A549 (cell line): ENCODE measurements at regions not wholly inside any gene's neighbourhood (a gene's known extent, or its start where the extent isn't known, plus 50 kb on each side); places are given as distances from the start of the nearest gene placed in this dataset.

ENCODE experiments used
- ATAC-seq, 2 experiments: fragments of 200-7000 bp in 1 of 2; fragments of >200 bp in 1 of 2; cut with Nextera tagmentation in 1 of 2; cut with Tn5 transposase in 1 of 2; 3 replicates each; pipeline versions ENCODE4 v1.8.0 to v1.9.1; 2018 to 2020; ENCODE audit warnings: mild to moderate bottlenecking in 1 of 2, moderate library complexity in 1 of 2
- CTCF ChIA-PET: fragments of 300-600 bp; sonication (Branson Sonifier 250); formaldehyde crosslinking; extraction: SDS; loops from one replicate; lab custom pipeline; 2021; ENCODE audit warnings: antibody characterized with exemption, inconsistent platforms; lab: Yijun Ruan, JAX
- POLR2A ChIA-PET: fragments of 350-600 bp; formaldehyde crosslinking; extraction: SDS; loops from one replicate; lab custom pipeline; 2021; ENCODE audit warnings: antibody characterized with exemption, inconsistent platforms; lab: Yijun Ruan, JAX
- DNase-seq, 2 experiments: peaks; one replicate each; pipeline versions ENCODE4 v3.0.0 to v3.0.0-alpha.2; 2011 to 2016; ENCODE audit warnings: low read depth in 1 of 2, low spot score in 1 of 2
- FAIRE-seq: peaks from 2 replicates; lab custom pipeline; 2011; peaks lifted over from hg19 to GRCh38; lab: Jason Lieb, UNC
- H3K27ac ChIP-seq, 2 experiments: fragments of >200 bp; sonication (Bioruptor Twin); formaldehyde crosslinking; 3 replicates each; pipeline ENCODE4 v1.5.1; 2016 to 2017
- H3K4me1 ChIP-seq: fragments of >200 bp; sonication (Bioruptor Twin); formaldehyde crosslinking; 3 replicates; pipeline ENCODE4 v1.6.1; 2016
- H3K4me2 ChIP-seq: fragments of >200 bp; sonication (Bioruptor Twin); formaldehyde crosslinking; 3 replicates; pipeline ENCODE4 v1.6.1; 2016
- H3K4me3 ChIP-seq: fragments of >200 bp; sonication (Bioruptor Twin); formaldehyde crosslinking; 3 replicates; pipeline ENCODE4 v1.5.1; 2016
- H3K9me3 ChIP-seq: fragments of >200 bp; sonication (Bioruptor Twin); formaldehyde crosslinking; 3 replicates; pipeline ENCODE4 v1.6.1; 2016
- BCL3 ChIP-seq: fragments of >200 bp; sonication (Bioruptor Twin); formaldehyde crosslinking; IDR thresholded peaks from 3 replicates; pipeline ENCODE4 v1.6.1; 2016
- CHD4 ChIP-seq: fragments of 200-600 bp; sonication (generic); IDR thresholded peaks from 2 replicates; pipeline ENCODE4 v1.6.1; 2016; ENCODE audit warnings: antibody characterized with exemption, mild to moderate bottlenecking, borderline replicate concordance
- CTCF ChIP-seq: fragments of >200 bp; sonication (Bioruptor Twin); formaldehyde crosslinking; IDR thresholded peaks from 3 replicates; pipeline ENCODE4 v1.5.1; 2016
- EP300 ChIP-seq, 2 experiments: fragments of >200 bp; sonication (Bioruptor Twin); formaldehyde crosslinking; IDR thresholded peaks; 2 replicates in 1 of 2; 3 replicates in 1 of 2; pipeline ENCODE4 v1.6.1; 2016 to 2017
- HDAC2 ChIP-seq: fragments of 200-600 bp; sonication (generic); IDR thresholded peaks from 2 replicates; pipeline ENCODE4 v1.6.1; 2016
- HES2 ChIP-seq: fragments of >200 bp; sonication (Bioruptor Twin); formaldehyde crosslinking; IDR thresholded peaks from 2 replicates; pipeline ENCODE4 v1.6.1; 2016
- HEYL ChIP-seq: fragments of 250-450 bp; sonication (Bioruptor Pico); IDR thresholded peaks from 2 replicates; pipeline ENCODE4 v1.8.0; 2021; ENCODE audit warnings: mild to moderate bottlenecking, moderate library complexity
- HOXB13 ChIP-seq: fragments of 250-450 bp; sonication (Bioruptor Pico); IDR thresholded peaks from 2 replicates; pipeline ENCODE4 v1.5.0; 2020; ENCODE audit warnings: low read depth, mild to moderate bottlenecking, moderate library complexity
- JUN ChIP-seq, 2 experiments: fragments of >200 bp; sonication (Bioruptor Twin); formaldehyde crosslinking; IDR thresholded peaks; 2 replicates in 1 of 2; 3 replicates in 1 of 2; pipeline ENCODE4 v1.6.1; 2016 to 2017
- JUNB ChIP-seq: fragments of >200 bp; sonication (Bioruptor Twin); formaldehyde crosslinking; IDR thresholded peaks from 2 replicates; pipeline ENCODE4 v1.6.1; 2016
- KDM1A ChIP-seq: fragments of 200-600 bp; sonication (generic); IDR thresholded peaks from 2 replicates; pipeline ENCODE4 v1.6.1; 2016; ENCODE audit warnings: low read depth, mild to moderate bottlenecking
- KDM5A ChIP-seq: fragments of 200-600 bp; sonication (generic); IDR thresholded peaks from 2 replicates; pipeline ENCODE4 v1.6.1; 2016; ENCODE audit warnings: antibody characterized with exemption, mild to moderate bottlenecking
- MAZ ChIP-seq: fragments of 150-350 bp; IDR thresholded peaks from 2 replicates; pipeline ENCODE4 v1.6.1; 2014; ENCODE audit warnings: antibody characterized with exemption, low read depth, low read length, borderline replicate concordance
- MYC ChIP-seq: IDR thresholded peaks from 2 replicates; pipeline ENCODE4 v1.6.1; 2012; ENCODE audit warnings: mild to moderate bottlenecking, inconsistent platforms, low read length, improper control_type of control experiment, borderline replicate concordance
- NFE2L2 ChIP-seq: fragments of 150-350 bp; conservative IDR thresholded peaks from 2 replicates; pipeline ENCODE4 v1.6.1; 2014; ENCODE audit warnings: low read length
- PBX3 ChIP-seq: IDR thresholded peaks from 2 replicates; pipeline ENCODE4 v1.6.1; 2012
- SREBF2 ChIP-seq: fragments of 450-650 bp; IDR thresholded peaks from 2 replicates; pipeline ENCODE4 v1.6.1; 2014; ENCODE audit warnings: mild to moderate bottlenecking, moderate library complexity
- TP53 ChIP-seq: fragments of 250-450 bp; sonication (Bioruptor Pico); IDR thresholded peaks from 2 replicates; pipeline ENCODE4 v1.5.0; 2021; ENCODE audit warnings: mild to moderate bottlenecking, moderate library complexity
- ZC3H11A ChIP-seq: fragments of 450-650 bp; IDR thresholded peaks from 2 replicates; pipeline ENCODE4 v1.6.1; 2014; ENCODE audit warnings: antibody characterized with exemption, mild to moderate bottlenecking
- ZFP36 ChIP-seq: fragments of 450-650 bp; IDR thresholded peaks from 2 replicates; pipeline ENCODE4 v1.6.1; 2014; ENCODE audit warnings: borderline replicate concordance; ENCODE audit not compliant: partially characterized antibody
- ZSCAN20 ChIP-seq: fragments of 250-450 bp; sonication (Bioruptor Pico); IDR thresholded peaks from 2 replicates; pipeline ENCODE4 v1.8.0; 2022; ENCODE audit warnings: mild to moderate bottlenecking, moderate library complexity
- WGBS: methylation state at CpG from one replicate; pipeline ENCODE4 v1.1.6; 2017; ENCODE audit errors: missing lambda C conversion rate; 5-methylcytosine and 5-hydroxymethylcytosine counted together
- TF ChIP-seq, protein P1 (sequence below): fragments of 250-450 bp; sonication (Bioruptor Pico); IDR thresholded peaks from 2 replicates; pipeline ENCODE4 v1.5.0; 2021; ENCODE audit warnings: mild to moderate bottlenecking, moderate library complexity, borderline replicate concordance
- TF ChIP-seq, protein P2 (sequence below): IDR thresholded peaks from 2 replicates; pipeline ENCODE4 v1.6.1; 2012; ENCODE audit warnings: low read depth, borderline replicate concordance
- TF ChIP-seq, protein P3 (sequence below): fragments of 200-600 bp; sonication (generic); IDR thresholded peaks from 2 replicates; pipeline ENCODE4 v1.6.1; 2016; ENCODE audit warnings: antibody characterized with exemption, mild to moderate bottlenecking, moderate library complexity

GRCh38 chr18:38241216-38241615, 675.6 kb upstream of the CELF4 start:
- Histone ChIP-seq H3K9me3 (no peaks in the 10 kb centered on the region), H3K4me2 (no peak overlapping the region), H3K4me3 (no peak overlapping the region), H3K4me1 (no peaks in the 10 kb centered on the region), H3K27ac (no peak overlapping the region)
- WGBS: 17% methylated on average over 6 of the region's 6 CpGs
- FAIRE-seq (no peak), DNase-seq (no peak), ATAC-seq (no peak)
- ChIA-PET CTCF (interaction anchor here (1.1 kb wide), 1 partner anchor 1601 kb away, joined by 3 read pairs; no protein-coding TSS in a partner anchor), POLR2A (no interaction called here)
- TF ChIP-seq KDM1A: no peak
- no peak for TF ChIP-seq MYC
- TF ChIP-seq, protein P1, sequence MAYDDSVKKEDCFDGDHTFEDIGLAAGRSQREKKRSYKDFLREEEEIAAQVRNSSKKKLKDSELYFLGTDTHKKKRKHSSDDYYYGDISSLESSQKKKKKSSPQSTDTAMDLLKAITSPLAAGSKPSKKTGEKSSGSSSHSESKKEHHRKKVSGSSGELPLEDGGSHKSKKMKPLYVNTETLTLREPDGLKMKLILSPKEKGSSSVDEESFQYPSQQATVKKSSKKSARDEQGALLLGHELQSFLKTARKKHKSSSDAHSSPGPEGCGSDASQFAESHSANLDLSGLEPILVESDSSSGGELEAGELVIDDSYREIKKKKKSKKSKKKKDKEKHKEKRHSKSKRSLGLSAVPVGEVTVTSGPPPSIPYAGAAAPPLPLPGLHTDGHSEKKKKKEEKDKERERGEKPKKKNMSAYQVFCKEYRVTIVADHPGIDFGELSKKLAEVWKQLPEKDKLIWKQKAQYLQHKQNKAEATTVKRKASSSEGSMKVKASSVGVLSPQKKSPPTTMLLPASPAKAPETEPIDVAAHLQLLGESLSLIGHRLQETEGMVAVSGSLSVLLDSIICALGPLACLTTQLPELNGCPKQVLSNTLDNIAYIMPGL (CRISPR knock-in tag): no peak
- no peak for TF ChIP-seq HES2
- no peak for TF ChIP-seq CHD4
- no peak for TF ChIP-seq JUNB
- no peak for TF ChIP-seq ZSCAN20 (CRISPR knock-in tag)
- TF ChIP-seq EP300 (IDR thresholded peaks at IDR 0.05): no peak
- TF ChIP-seq ZC3H11A: no peak
- no peak for TF ChIP-seq TP53 (CRISPR knock-in tag)
- no peak for TF ChIP-seq BCL3
- no peak for TF ChIP-seq HOXB13 (CRISPR knock-in tag)

- FAIRE-seq (no peak), DNase-seq (no peak), ATAC-seq (no peak)
- H3K4me2 ChIP-seq: no peak overlapping the region
- no peaks in the 10 kb centered on the region for H3K9me3 ChIP-seq
- ChIA-PET POLR2A (no interaction called here), CTCF (no interaction called here)
- H3K4me1 ChIP-seq: no peaks in the 10 kb centered on the region
- WGBS: 0% methylated on average over 5 of the region's 5 CpGs
- H3K4me3 ChIP-seq: no peak overlapping the region
- no peak overlapping the region for H3K27ac ChIP-seq
- TF ChIP-seq PBX3 (no peak), JUN (IDR thresholded peaks at IDR 0.05) (no peak), NFE2L2 (no peak), SREBF2 (no peak), KDM5A (no peak), HDAC2 (no peak), MAZ (no peak), ZFP36 (no peak), CTCF (no peak), HES2 (no peak), ZC3H11A (no peak), HEYL (CRISPR knock-in tag) (no peak), CHD4 (no peak)
- TF ChIP-seq, protein P2, sequence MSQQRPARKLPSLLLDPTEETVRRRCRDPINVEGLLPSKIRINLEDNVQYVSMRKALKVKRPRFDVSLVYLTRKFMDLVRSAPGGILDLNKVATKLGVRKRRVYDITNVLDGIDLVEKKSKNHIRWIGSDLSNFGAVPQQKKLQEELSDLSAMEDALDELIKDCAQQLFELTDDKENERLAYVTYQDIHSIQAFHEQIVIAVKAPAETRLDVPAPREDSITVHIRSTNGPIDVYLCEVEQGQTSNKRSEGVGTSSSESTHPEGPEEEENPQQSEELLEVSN: no peak
- TF ChIP-seq, protein P1 (CRISPR knock-in tag): no peak
- TF ChIP-seq, protein P3, sequence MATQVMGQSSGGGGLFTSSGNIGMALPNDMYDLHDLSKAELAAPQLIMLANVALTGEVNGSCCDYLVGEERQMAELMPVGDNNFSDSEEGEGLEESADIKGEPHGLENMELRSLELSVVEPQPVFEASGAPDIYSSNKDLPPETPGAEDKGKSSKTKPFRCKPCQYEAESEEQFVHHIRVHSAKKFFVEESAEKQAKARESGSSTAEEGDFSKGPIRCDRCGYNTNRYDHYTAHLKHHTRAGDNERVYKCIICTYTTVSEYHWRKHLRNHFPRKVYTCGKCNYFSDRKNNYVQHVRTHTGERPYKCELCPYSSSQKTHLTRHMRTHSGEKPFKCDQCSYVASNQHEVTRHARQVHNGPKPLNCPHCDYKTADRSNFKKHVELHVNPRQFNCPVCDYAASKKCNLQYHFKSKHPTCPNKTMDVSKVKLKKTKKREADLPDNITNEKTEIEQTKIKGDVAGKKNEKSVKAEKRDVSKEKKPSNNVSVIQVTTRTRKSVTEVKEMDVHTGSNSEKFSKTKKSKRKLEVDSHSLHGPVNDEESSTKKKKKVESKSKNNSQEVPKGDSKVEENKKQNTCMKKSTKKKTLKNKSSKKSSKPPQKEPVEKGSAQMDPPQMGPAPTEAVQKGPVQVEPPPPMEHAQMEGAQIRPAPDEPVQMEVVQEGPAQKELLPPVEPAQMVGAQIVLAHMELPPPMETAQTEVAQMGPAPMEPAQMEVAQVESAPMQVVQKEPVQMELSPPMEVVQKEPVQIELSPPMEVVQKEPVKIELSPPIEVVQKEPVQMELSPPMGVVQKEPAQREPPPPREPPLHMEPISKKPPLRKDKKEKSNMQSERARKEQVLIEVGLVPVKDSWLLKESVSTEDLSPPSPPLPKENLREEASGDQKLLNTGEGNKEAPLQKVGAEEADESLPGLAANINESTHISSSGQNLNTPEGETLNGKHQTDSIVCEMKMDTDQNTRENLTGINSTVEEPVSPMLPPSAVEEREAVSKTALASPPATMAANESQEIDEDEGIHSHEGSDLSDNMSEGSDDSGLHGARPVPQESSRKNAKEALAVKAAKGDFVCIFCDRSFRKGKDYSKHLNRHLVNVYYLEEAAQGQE: no peak
Measured at GRCh38 chr18:38239606-38240005, 674.0 kb upstream of the CELF4 start.
